GM12891 (cell line): ENCODE measurements at regions not wholly inside any gene's neighbourhood (a gene's known extent, or its start where the extent isn't known, plus 50 kb on each side); places are given as distances from the start of the nearest gene placed in this dataset.
"Not testable (repeated sequence)": the region's sequence is repeated elsewhere in the genome, so short reads cannot be mapped to it uniquely, and the experiment has no call there.

ENCODE experiments used
- DNase-seq: peaks from one replicate; pipeline ENCODE4 v3.0.0; 2011; ENCODE audit warnings: low spot score; ENCODE audit not compliant: insufficient read length
- FAIRE-seq: peaks from 2 replicates; lab custom pipeline; 2011; peaks lifted over from hg19 to GRCh38; lab: Jason Lieb, UNC
- PAX5 ChIP-seq: IDR thresholded peaks from 2 replicates; pipeline ENCODE4 v1.6.1; 2011; ENCODE audit warnings: low read length, moderate library complexity, mild to moderate bottlenecking; ENCODE audit not compliant: insufficient read depth, severe bottlenecking
- POLR2A ChIP-seq: IDR thresholded peaks from 2 replicates; pipeline ENCODE4 v1.6.1; 2011; ENCODE audit warnings: low read depth, low read length, control low read depth
- POLR2AphosphoS5 ChIP-seq: IDR thresholded peaks from 2 replicates; pipeline ENCODE4 v1.6.1; 2011; ENCODE audit warnings: low read depth, low read length, control low read depth
- POU2F2 ChIP-seq: IDR thresholded peaks from 2 replicates; pipeline ENCODE4 v1.6.1; 2011; ENCODE audit warnings: low read depth, mild to moderate bottlenecking, control low read depth, low read length, moderate library complexity
- SPI1 ChIP-seq: IDR thresholded peaks from 2 replicates; pipeline ENCODE4 v1.6.1; 2011; ENCODE audit warnings: low read depth, low read length, control low read depth
- TAF1 ChIP-seq: IDR thresholded peaks from 2 replicates; pipeline ENCODE4 v1.6.1; 2011; ENCODE audit warnings: low read depth, low read length, control low read depth

DNA sequence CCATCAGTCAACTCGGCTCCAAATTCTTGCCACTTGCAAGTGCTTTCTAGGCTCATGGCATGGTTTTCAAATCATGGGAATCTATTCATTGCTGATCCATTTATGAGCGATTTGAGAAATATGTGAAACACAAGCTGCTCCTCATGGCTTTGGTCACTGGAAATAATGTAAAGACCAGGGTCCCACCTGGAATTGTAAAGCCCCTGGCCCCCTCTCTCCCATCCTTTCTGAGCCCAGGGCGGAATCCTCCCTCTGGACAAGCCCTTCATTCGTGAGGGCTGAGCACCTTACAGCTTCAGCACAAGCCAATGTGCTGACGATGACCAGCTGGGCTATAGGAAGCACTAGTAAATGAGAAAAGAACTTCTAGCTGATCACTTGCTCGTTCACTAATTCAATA, 96.0 kb downstream of the RNASET2 start:
- FAIRE-seq (no peak), DNase-seq (no peak)
- TF ChIP-seq POLR2A = no peak
- TF ChIP-seq SPI1 = no peak
- TF ChIP-seq POU2F2 = no peak
- no peak for TF ChIP-seq TAF1
- no peak for TF ChIP-seq PAX5
- TF ChIP-seq POLR2AphosphoS5 = no peak

- TF ChIP-seq TAF1 (no peak), PAX5 (no peak), POU2F2 (no peak)
- no peak for FAIRE-seq
- DNase-seq = no peak
Measured at GRCh38 chr6:166855416-166855815, 100.9 kb downstream of the RNASET2 start.

- TF ChIP-seq PAX5 = no peak
- no peak for TF ChIP-seq POLR2A
- no peak for TF ChIP-seq TAF1
- no peak for TF ChIP-seq SPI1
- TF ChIP-seq POLR2AphosphoS5 = no peak
- TF ChIP-seq POU2F2 = no peak
- FAIRE-seq (no peak), DNase-seq (no peak)
Measured at GRCh38 chr6:166853371-166854325, 102.7 kb downstream of the RNASET2 start.

- peak; percentile 45 for FAIRE-seq
- DNase-seq = no peak
- TF ChIP-seq POLR2AphosphoS5 = no peak
Measured at GRCh38 chr6:166852451-166852975, 103.8 kb downstream of the RNASET2 start.

DNA sequence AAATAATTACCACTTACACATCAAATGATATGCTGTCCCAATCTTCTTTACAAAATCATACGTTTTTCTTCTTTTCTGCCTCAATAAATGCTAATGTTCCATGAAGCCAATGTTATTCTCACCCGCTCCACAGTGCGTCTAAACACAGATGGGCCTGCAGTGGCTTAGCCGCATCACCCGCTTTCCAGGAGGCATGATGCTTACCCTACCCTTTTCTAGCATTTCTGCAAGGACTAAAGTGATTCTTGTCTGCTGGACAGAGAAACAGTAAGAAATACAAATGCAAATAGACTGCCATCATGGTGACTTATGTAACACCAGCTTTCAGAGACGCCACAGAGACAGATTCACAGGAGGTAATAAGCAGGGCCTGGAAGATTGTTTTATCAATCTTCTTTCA, 104.4 kb downstream of the RNASET2 start:
- DNase-seq = no peak
- no peak for TF ChIP-seq SPI1
- no peak for TF ChIP-seq PAX5
- no peak for TF ChIP-seq POU2F2
- TF ChIP-seq POLR2A = no peak
- TF ChIP-seq TAF1 = no peak
- no peak for FAIRE-seq

DNA sequence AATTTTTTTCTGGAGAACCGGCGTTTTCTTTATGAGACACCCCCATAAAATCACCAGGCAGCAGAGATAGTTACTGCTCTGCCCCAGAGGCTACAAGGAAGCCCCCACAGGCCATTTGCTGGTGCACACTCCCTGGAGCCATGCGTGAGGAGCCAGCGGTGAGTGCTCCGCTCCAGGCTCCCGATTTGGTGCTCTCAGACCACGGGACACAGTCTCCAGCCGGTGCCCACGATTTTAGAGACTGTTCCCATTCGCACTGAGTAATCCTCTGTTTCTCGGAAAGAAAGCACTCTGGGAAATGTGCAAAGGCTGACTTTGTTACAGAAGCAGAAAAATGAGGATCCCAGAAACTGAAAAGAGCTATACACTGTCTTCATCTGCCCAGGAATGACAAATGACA, 104.9 kb downstream of the RNASET2 start:
- no peak for FAIRE-seq
- no peak for DNase-seq
- TF ChIP-seq POU2F2 = no peak
- TF ChIP-seq PAX5 = no peak
- TF ChIP-seq POLR2A = no peak
- no peak for TF ChIP-seq TAF1
- TF ChIP-seq POLR2AphosphoS5 = no peak
- no peak for TF ChIP-seq SPI1

DNA sequence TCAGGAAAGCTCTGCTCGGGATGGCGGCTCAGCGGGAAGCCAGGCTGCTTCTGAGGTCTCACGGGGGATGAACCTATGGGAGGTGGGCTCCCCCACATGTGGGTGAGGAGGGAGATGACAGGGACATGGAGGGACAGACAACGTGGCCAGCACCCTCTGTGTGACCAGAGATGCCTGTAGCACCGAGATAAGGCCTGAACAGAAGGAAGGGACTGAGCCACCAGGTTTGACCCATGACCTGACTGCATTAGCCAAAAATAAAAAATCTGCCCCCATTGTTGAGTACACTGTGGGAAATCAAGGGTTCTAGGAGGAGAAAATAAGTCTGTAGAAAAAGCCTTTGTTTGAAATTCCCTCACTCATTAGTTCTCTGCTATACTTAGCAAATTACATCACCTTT, 105.7 kb downstream of the RNASET2 start:
- TF ChIP-seq POLR2A = no peak
- no peak for DNase-seq
- FAIRE-seq = peak; percentile 28

DNA sequence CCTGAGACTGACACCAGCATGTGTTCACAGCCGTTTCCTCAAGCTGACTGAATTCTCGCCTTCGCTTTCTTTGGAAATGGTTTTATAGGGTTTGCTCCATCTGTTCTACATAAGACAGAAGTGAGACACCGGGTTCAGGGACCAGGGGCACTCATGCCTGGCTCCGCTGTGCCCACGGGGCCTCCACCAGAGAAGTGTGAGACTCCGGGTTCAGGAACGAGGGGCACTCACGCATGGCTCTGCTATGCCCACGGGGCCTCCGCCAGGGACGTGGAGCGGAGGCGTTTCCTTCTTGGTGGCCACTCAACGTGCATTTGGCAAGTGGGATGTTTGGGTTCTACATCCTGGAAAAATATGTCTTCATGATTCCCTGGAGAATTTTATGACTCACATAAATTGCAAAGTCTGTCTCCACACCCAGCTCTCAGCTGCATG, 106.6 kb downstream of the RNASET2 start:
- DNase-seq (peak; percentile 43), FAIRE-seq (peak; percentile 89)
- TF ChIP-seq PAX5 (peak; percentile 92), SPI1 (peak; percentile 38; the same call in 1 of the 2 replicates), TAF1 (no peak)

GRCh38 chr6:166848979-166849748, 107.2 kb downstream of the RNASET2 start:
- DNase-seq = no peak
- TF ChIP-seq POLR2A = no peak
- TF ChIP-seq SPI1 = no peak
- no peak for TF ChIP-seq TAF1
- no peak for TF ChIP-seq POLR2AphosphoS5
- TF ChIP-seq PAX5 = no peak
- no peak for TF ChIP-seq POU2F2
- FAIRE-seq = no peak

GRCh38 chr6:166846446-166847142, 109.8 kb downstream of the RNASET2 start:
- not testable (repeated sequence) for DNase-seq
- peak; percentile 69 for TF ChIP-seq SPI1
- FAIRE-seq = peak; percentile 16
